Lung (tissue), 11 donors: ENCODE measurements at regions not wholly inside any gene's neighbourhood (a gene's known extent, or its start where the extent isn't known, plus 50 kb on each side); places are given as distances from the start of the nearest gene placed in this dataset.

Experiments
- ATAC-seq: fragments of 200-7000 bp; cut with Tn5 transposase; one replicate; pipeline ENCODE4 v1.9.1; 2020; ENCODE audit warnings: moderate number of reproducible peaks; ENCODE audit not compliant: insufficient read depth, low FRiP score
- DNase-seq, 3 donors: peaks; one replicate each; pipeline ENCODE4 v3.0.0-alpha.2; 2013 to 2017
- H3K27ac ChIP-seq, 2 donors: one replicate each; pipeline ENCODE4 v1.5.1; 2013; ENCODE audit warnings: mild to moderate bottlenecking in 2 of 2, moderate library complexity in 2 of 2, control low read depth in 1 of 2, inconsistent platforms in 1 of 2, low read depth in 1 of 2, low read length in 1 of 2
- H3K27me3 ChIP-seq, 3 donors: one replicate each; pipeline ENCODE4 v1.5.1; 2013; ENCODE audit warnings: low read length in 2 of 3; ENCODE audit not compliant: control insufficient read depth in 3 of 3, insufficient read depth in 3 of 3
- H3K36me3 ChIP-seq, 4 donors: one replicate each; pipeline ENCODE4 v1.5.1; 2013; ENCODE audit warnings: low read length in 4 of 4, mild to moderate bottlenecking in 1 of 4, moderate library complexity in 1 of 4; ENCODE audit not compliant: control insufficient read depth in 4 of 4, insufficient read depth in 4 of 4
- H3K4me1 ChIP-seq, 5 donors: one replicate each; pipeline ENCODE4 v1.5.1; 2013; ENCODE audit warnings: low read length in 5 of 5, mild to moderate bottlenecking in 2 of 5, moderate library complexity in 1 of 5; ENCODE audit not compliant: control insufficient read depth in 5 of 5, insufficient read depth in 5 of 5
- H3K4me3 ChIP-seq: one replicate; pipeline ENCODE4 v1.5.1; 2013; ENCODE audit warnings: mild to moderate bottlenecking, control low read depth, moderate library complexity
- H3K9ac ChIP-seq, 2 donors: one replicate each; pipeline ENCODE4 v1.5.1; 2013; ENCODE audit warnings: low read length in 2 of 2, control low read depth in 1 of 2; ENCODE audit not compliant: insufficient read depth in 1 of 2
- H3K9me3 ChIP-seq, 4 donors: one replicate each; pipeline ENCODE4 v1.5.1; 2013; ENCODE audit warnings: low read length in 3 of 4, mild to moderate bottlenecking in 1 of 4, moderate library complexity in 1 of 4; ENCODE audit not compliant: control insufficient read depth in 4 of 4, insufficient read depth in 3 of 4
- WGBS, 2 donors: extraction: QIAGEN DNeasy Blood & Tissue Kit; methylation state at CpG; one replicate each; pipeline ENCODE4 v1.1.7; 2013; 5-methylcytosine and 5-hydroxymethylcytosine counted together
- TF ChIP-seq, protein P1 (sequence below): IDR thresholded peaks from 2 replicates; pipeline ENCODE4 v1.5.1; 2012; ENCODE audit warnings: mild to moderate bottlenecking; ENCODE audit errors: control extremely low read depth, extremely low read depth
- donor health status: control.
- donor health status: control.
- donor health status: Bipolar disorder and iron deficiency.
- donor health status: healthy.
- donor health status: DM: yes; HTN: yes; CAD: no.

GRCh38 chr16:86787538-86787937 lies 209.2 kb downstream of the FOXL1 start:
- 75 to 77% methylated on average over 5 of the region's 5 CpGs for WGBS, 2 donors

GRCh38 chr16:86789621-86790051 lies 211.3 kb downstream of the FOXL1 start:
- Histone ChIP-seq H3K4me1 (no peaks in the 10 kb centered on the region), H3K9me3 (peaks cover 0 to 1% (median 0%) of the 10 kb centered on the region in 4 donors), H3K27ac (no peak overlapping the region), H3K36me3 (no peaks in the 10 kb centered on the region), H3K4me3 (no peak overlapping the region), H3K9ac (no peak overlapping the region), H3K27me3 (peaks cover 0 to 7% (median 4%) of the 10 kb centered on the region in 3 donors)
- TF ChIP-seq, protein P1, sequence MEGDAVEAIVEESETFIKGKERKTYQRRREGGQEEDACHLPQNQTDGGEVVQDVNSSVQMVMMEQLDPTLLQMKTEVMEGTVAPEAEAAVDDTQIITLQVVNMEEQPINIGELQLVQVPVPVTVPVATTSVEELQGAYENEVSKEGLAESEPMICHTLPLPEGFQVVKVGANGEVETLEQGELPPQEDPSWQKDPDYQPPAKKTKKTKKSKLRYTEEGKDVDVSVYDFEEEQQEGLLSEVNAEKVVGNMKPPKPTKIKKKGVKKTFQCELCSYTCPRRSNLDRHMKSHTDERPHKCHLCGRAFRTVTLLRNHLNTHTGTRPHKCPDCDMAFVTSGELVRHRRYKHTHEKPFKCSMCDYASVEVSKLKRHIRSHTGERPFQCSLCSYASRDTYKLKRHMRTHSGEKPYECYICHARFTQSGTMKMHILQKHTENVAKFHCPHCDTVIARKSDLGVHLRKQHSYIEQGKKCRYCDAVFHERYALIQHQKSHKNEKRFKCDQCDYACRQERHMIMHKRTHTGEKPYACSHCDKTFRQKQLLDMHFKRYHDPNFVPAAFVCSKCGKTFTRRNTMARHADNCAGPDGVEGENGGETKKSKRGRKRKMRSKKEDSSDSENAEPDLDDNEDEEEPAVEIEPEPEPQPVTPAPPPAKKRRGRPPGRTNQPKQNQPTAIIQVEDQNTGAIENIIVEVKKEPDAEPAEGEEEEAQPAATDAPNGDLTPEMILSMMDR: no peak
- no peak for DNase-seq
- 52 to 60% methylated on average over 13 of the region's 13 CpGs for WGBS, 2 donors
- no peak for ATAC-seq

More at GRCh38 chr16:86787538-86787937, 209.2 kb downstream of the FOXL1 start:
- Histone ChIP-seq H3K36me3 (no peaks in the 10 kb centered on the region), H3K9me3 (peaks cover 0 to 6% (median 0%) of the 10 kb centered on the region in 4 donors), H3K27ac (no peak overlapping the region), H3K27me3 (peaks cover 0 to 2% (median 2%) of the 10 kb centered on the region in 3 donors), H3K4me1 (no peaks in the 10 kb centered on the region), H3K9ac (no peak overlapping the region), H3K4me3 (no peak overlapping the region)
- no peak for DNase-seq
- TF ChIP-seq, protein P1: no peak
- ATAC-seq: no peak

- ATAC-seq (no peak), DNase-seq (no peak)
- TF ChIP-seq, protein P1: no peak
- H3K4me3 ChIP-seq: no peak overlapping the region
- H3K27me3 ChIP-seq: peaks cover 0 to 7% (median 4%) of the 10 kb centered on the region in 3 donors
- no peak overlapping the region for H3K27ac ChIP-seq
- peaks cover 0 to 1% (median 0%) of the 10 kb centered on the region in 4 donors for H3K9me3 ChIP-seq
- 69 to 70% methylated on average over 20 of the region's 20 CpGs for WGBS, 2 donors
- H3K4me1 ChIP-seq: no peaks in the 10 kb centered on the region
- no peaks in the 10 kb centered on the region for H3K36me3 ChIP-seq
- no peak overlapping the region for H3K9ac ChIP-seq
These were observed 213.1 kb downstream of the FOXL1 start for GRCh38 chr16:86791287-86792035.
